ENCODE measurements at regions not wholly inside any gene's neighbourhood (a gene's known extent, or its start where the extent isn't known, plus 50 kb on each side); places are given as distances from the start of the nearest gene placed in this dataset.

- DNase-seq (ENCODE audit: low read depth), result no peak
- H3K4me3 ChIP-seq (ENCODE audit: low read depth, low read length), result no peak overlapping the region
- TF ChIP-seq CTCF (conservative IDR thresholded peaks at IDR 0.05; ENCODE audit: low read depth, low read length), result no peak
Measured at GRCh38 chr12:13450231-13451080, 253.9 kb downstream of the EMP1 start.

GRCh38 chr12:13444076-13444475 lies 247.6 kb downstream of the EMP1 start:
- no peak for TF ChIP-seq CTCF (conservative IDR thresholded peaks at IDR 0.05; ENCODE audit: low read depth, low read length)
- no peak for DNase-seq (ENCODE audit: low read depth)

GRCh38 chr12:13443498-13443897 lies 247.0 kb downstream of the EMP1 start:
- no peak for TF ChIP-seq CTCF (conservative IDR thresholded peaks at IDR 0.05; ENCODE audit: low read depth, low read length)
- DNase-seq (ENCODE audit: low read depth), result no peak
- no peak overlapping the region for H3K4me3 ChIP-seq (ENCODE audit: low read depth, low read length)

More at GRCh38 chr12:13444076-13444475, 247.6 kb downstream of the EMP1 start:
- no peak overlapping the region for H3K4me3 ChIP-seq (ENCODE audit: low read depth, low read length)

- no peak overlapping the region for H3K4me3 ChIP-seq (ENCODE audit: low read depth, low read length)
- TF ChIP-seq CTCF (conservative IDR thresholded peaks at IDR 0.05; ENCODE audit: low read depth, low read length), result no peak
- DNase-seq (ENCODE audit: low read depth), result no peak
Measured at GRCh38 chr12:13443028-13443427, 246.5 kb downstream of the EMP1 start.

GRCh38 chr12:13442457-13442856 lies 245.9 kb downstream of the EMP1 start:
- H3K4me3 ChIP-seq (ENCODE audit: low read depth, low read length), result no peak overlapping the region
- no peak for TF ChIP-seq CTCF (conservative IDR thresholded peaks at IDR 0.05; ENCODE audit: low read depth, low read length)
- no peak for DNase-seq (ENCODE audit: low read depth)

GRCh38 chr12:13440844-13441243 lies 244.3 kb downstream of the EMP1 start:
- no peak for TF ChIP-seq CTCF (conservative IDR thresholded peaks at IDR 0.05; ENCODE audit: low read depth, low read length)
- DNase-seq (ENCODE audit: low read depth), result no peak
- H3K4me3 ChIP-seq (ENCODE audit: low read depth, low read length), result no peak overlapping the region

GRCh38 chr12:13437541-13437940 lies 241.0 kb downstream of the EMP1 start:
- no peak overlapping the region for H3K4me3 ChIP-seq (ENCODE audit: low read depth, low read length)
- no peak for TF ChIP-seq CTCF (conservative IDR thresholded peaks at IDR 0.05; ENCODE audit: low read depth, low read length)
- no peak for DNase-seq (ENCODE audit: low read depth)

Measured in epithelial cell of proximal tubule (primary cell).